GM23248 (cell line): ENCODE measurements at regions not wholly inside any gene's neighbourhood (a gene's known extent, or its start where the extent isn't known, plus 50 kb on each side); places are given as distances from the start of the nearest gene placed in this dataset.
"Not testable (repeated sequence)": the region's sequence is repeated elsewhere in the genome, so short reads cannot be mapped to it uniquely, and the experiment has no call there.

Experiments
- DNase-seq: peaks from one replicate; pipeline ENCODE4 v3.0.0-alpha.2; 2015
- H2AFZ ChIP-seq: fragments of 200-600 bp; sonication (generic); 2 replicates; pipeline ENCODE4 v1.6.1; 2016; ENCODE audit warnings: antibody characterized with exemption
- H3F3A ChIP-seq: fragments of 200-600 bp; sonication (generic); 2 replicates; pipeline ENCODE4 v1.6.1; 2016; ENCODE audit warnings: mild to moderate bottlenecking, antibody characterized with exemption, mixed run types; ENCODE audit not compliant: insufficient read depth
- H3K27ac ChIP-seq: fragments of 200-600 bp; sonication (generic); 2 replicates; pipeline ENCODE4 v1.5.1; 2016; ENCODE audit warnings: mild to moderate bottlenecking
- H3K27me3 ChIP-seq: fragments of 200-600 bp; sonication (generic); replicated peaks from 2 replicates; pipeline ENCODE4 v1.6.1; 2016; ENCODE audit warnings: mild to moderate bottlenecking; ENCODE audit not compliant: insufficient read depth
- H3K36me3 ChIP-seq: fragments of 200-600 bp; sonication (generic); 2 replicates; pipeline ENCODE4 v1.6.1; 2016; ENCODE audit warnings: low read depth, mild to moderate bottlenecking
- H3K4me1 ChIP-seq: fragments of 200-600 bp; sonication (generic); 2 replicates; pipeline ENCODE4 v1.6.1; 2016; ENCODE audit warnings: mild to moderate bottlenecking; ENCODE audit not compliant: insufficient read depth
- H3K4me2 ChIP-seq: fragments of 200-600 bp; sonication (generic); one replicate; pipeline ENCODE4 v1.6.1; 2016; ENCODE audit warnings: mild to moderate bottlenecking; ENCODE audit not compliant: unreplicated experiment
- H3K4me3 ChIP-seq: fragments of 200-600 bp; sonication (generic); 2 replicates; pipeline ENCODE4 v1.5.1; 2016; ENCODE audit warnings: mild to moderate bottlenecking
- H3K79me2 ChIP-seq: fragments of 200-600 bp; sonication (generic); 2 replicates; pipeline ENCODE4 v1.6.1; 2016; ENCODE audit warnings: mild to moderate bottlenecking; ENCODE audit not compliant: insufficient read depth
- H3K9ac ChIP-seq: fragments of 200-600 bp; sonication (generic); 2 replicates; pipeline ENCODE4 v1.6.1; 2016; ENCODE audit warnings: mild to moderate bottlenecking
- H3K9me2 ChIP-seq: fragments of 200-600 bp; sonication (generic); 2 replicates; pipeline ENCODE4 v1.6.1; 2016; ENCODE audit warnings: mixed run types, mild to moderate bottlenecking, moderate library complexity; ENCODE audit not compliant: insufficient read depth
- H3K9me3 ChIP-seq: fragments of 200-600 bp; sonication (generic); one replicate; pipeline ENCODE4 v1.6.1; 2017; ENCODE audit warnings: low read depth
- H4K20me1 ChIP-seq: fragments of 200-600 bp; sonication (generic); 2 replicates; pipeline ENCODE4 v1.6.0; 2016; ENCODE audit not compliant: insufficient read depth
- EZH2 ChIP-seq: fragments of 200-600 bp; sonication (generic); IDR thresholded peaks from 2 replicates; pipeline ENCODE4 v1.6.1; 2018; ENCODE audit warnings: antibody characterized with exemption, mild to moderate bottlenecking; ENCODE audit not compliant: insufficient read depth, poor library complexity, severe bottlenecking
- EZH2phosphoT487 ChIP-seq: fragments of 200-600 bp; sonication (generic); IDR thresholded peaks from 2 replicates; pipeline ENCODE4 v1.6.1; 2018; ENCODE audit warnings: antibody characterized with exemption, moderate library complexity, mild to moderate bottlenecking, low read depth; ENCODE audit not compliant: insufficient read depth
- WGBS, 2 experiments: methylation state at CpG; one replicate each; pipeline ENCODE4 v1.1.6; 2015 to 2017; ENCODE audit warnings: low lambda C conversion rate in 2 of 2, low coverage in 1 of 2; ENCODE audit errors: missing lambda C conversion rate in 2 of 2; 5-methylcytosine and 5-hydroxymethylcytosine counted together
- in situ Hi-C: fragments of 300-500 bp; cut with MboI; formaldehyde crosslinking; loops from 2 replicates; pipeline ENCODE4 v1.15.0; 2020

GRCh38 chr3:101972430-101973162, 123.3 kb downstream of the NFKBIZ start:
- no peaks in the 10 kb centered on the region for H3K9me3 ChIP-seq
- no peaks in the 10 kb centered on the region for H4K20me1 ChIP-seq
- H3K27me3 ChIP-seq: no peaks in the 10 kb centered on the region
- no peak overlapping the region for H3K4me3 ChIP-seq
- no peaks in the 10 kb centered on the region for H3K4me1 ChIP-seq
- no peak for DNase-seq
- no peaks in the 10 kb centered on the region for H3K36me3 ChIP-seq
- no peak for TF ChIP-seq EZH2phosphoT487
- no peak for TF ChIP-seq EZH2
- no peaks in the 10 kb centered on the region for H3F3A ChIP-seq
- H3K9ac ChIP-seq: no peak overlapping the region
- no peaks in the 10 kb centered on the region for H3K9me2 ChIP-seq
- H3K4me2 ChIP-seq: no peak overlapping the region
- WGBS, 2 experiments: 70 to 72% methylated on average over 2 of the region's 2 CpGs
- H3K79me2 ChIP-seq: no peaks in the 10 kb centered on the region
- in situ Hi-C loops: no loop called here
- no peak overlapping the region for H2AFZ ChIP-seq
- H3K27ac ChIP-seq: no peak overlapping the region

- Histone ChIP-seq H2AFZ (no peak overlapping the region), H3K27me3 (no peaks in the 10 kb centered on the region), H3K27ac (no peak overlapping the region), H3K79me2 (no peaks in the 10 kb centered on the region), H3F3A (no peaks in the 10 kb centered on the region), H3K9me3 (no peaks in the 10 kb centered on the region), H3K9ac (no peak overlapping the region), H3K4me1 (no peaks in the 10 kb centered on the region), H3K9me2 (no peaks in the 10 kb centered on the region), H3K36me3 (no peaks in the 10 kb centered on the region), H3K4me3 (no peak overlapping the region), H3K4me2 (no peak overlapping the region), H4K20me1 (no peaks in the 10 kb centered on the region)
- TF ChIP-seq EZH2phosphoT487: no peak
- no peak for TF ChIP-seq EZH2
- WGBS, 2 experiments: 68 to 73% methylated on average over 1 of the region's 1 CpG
- no peak for DNase-seq
- in situ Hi-C loops: no loop called here
Measured at GRCh38 chr3:101973163-101973505, 123.8 kb downstream of the NFKBIZ start.

GRCh38 chr3:101975415-101975814, 126.1 kb downstream of the NFKBIZ start:
- H3K9me3 ChIP-seq, H3F3A ChIP-seq, DNase-seq, H3K9me2 ChIP-seq, H3K79me2 ChIP-seq, H3K36me3 ChIP-seq, H3K4me1 ChIP-seq, H3K27ac ChIP-seq, H3K4me2 ChIP-seq, H3K27me3 ChIP-seq, H3K9ac ChIP-seq, H3K4me3 ChIP-seq, in situ Hi-C loops, H2AFZ ChIP-seq, H4K20me1 ChIP-seq: not testable (repeated sequence)
- WGBS, 2 experiments: 81 to 86% methylated on average over 1 of the region's 1 CpG

DNA sequence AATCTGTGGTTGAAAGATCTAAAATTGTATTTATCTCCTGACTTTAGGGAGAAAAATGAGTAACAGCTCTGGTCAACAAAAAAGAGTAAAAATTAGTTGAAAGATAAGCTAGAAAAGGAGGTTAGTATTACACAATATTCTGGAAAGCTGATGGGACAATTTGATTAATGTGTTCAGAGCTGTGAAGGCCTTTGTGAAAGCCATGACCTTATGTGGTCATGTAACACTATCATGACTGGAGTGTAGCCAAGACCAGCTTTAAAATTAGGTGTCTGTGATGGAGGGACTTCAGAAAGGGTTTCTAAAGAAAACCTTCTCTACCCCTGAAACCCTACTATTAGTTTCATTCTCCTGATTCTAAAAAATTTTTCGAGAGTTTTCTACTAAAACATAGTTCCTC, 127.2 kb downstream of the NFKBIZ start:
- Histone ChIP-seq H3K27ac (no peak overlapping the region), H3K27me3 (no peaks in the 10 kb centered on the region), H4K20me1 (no peaks in the 10 kb centered on the region), H3K9ac (no peak overlapping the region), H3K4me2 (no peak overlapping the region), H3K4me1 (no peaks in the 10 kb centered on the region), H3K79me2 (no peaks in the 10 kb centered on the region), H2AFZ (no peak overlapping the region), H3K9me3 (no peaks in the 10 kb centered on the region), H3F3A (no peaks in the 10 kb centered on the region), H3K9me2 (no peaks in the 10 kb centered on the region), H3K4me3 (no peak overlapping the region), H3K36me3 (no peaks in the 10 kb centered on the region)
- TF ChIP-seq EZH2: no peak
- TF ChIP-seq EZH2phosphoT487: no peak
- in situ Hi-C loops: no loop called here
- WGBS, 2 experiments: 97 to 100% methylated on average over 1 of the region's 1 CpG
- no peak for DNase-seq

GRCh38 chr3:101978348-101978747, 129.0 kb downstream of the NFKBIZ start:
- H3K27ac ChIP-seq: no peak overlapping the region
- no peak for TF ChIP-seq EZH2
- TF ChIP-seq EZH2phosphoT487: no peak
- no peak overlapping the region for H3K9ac ChIP-seq
- H3K4me3 ChIP-seq: no peak overlapping the region
- H3K9me2 ChIP-seq: no peaks in the 10 kb centered on the region
- in situ Hi-C loops: no loop called here
- H3K79me2 ChIP-seq: no peaks in the 10 kb centered on the region
- no peaks in the 10 kb centered on the region for H3K27me3 ChIP-seq
- H3F3A ChIP-seq: no peaks in the 10 kb centered on the region
- no peak overlapping the region for H2AFZ ChIP-seq
- H3K4me2 ChIP-seq: no peak overlapping the region
- no peaks in the 10 kb centered on the region for H4K20me1 ChIP-seq
- H3K9me3 ChIP-seq: no peaks in the 10 kb centered on the region
- DNase-seq: no peak
- no peaks in the 10 kb centered on the region for H3K36me3 ChIP-seq
- no peaks in the 10 kb centered on the region for H3K4me1 ChIP-seq
- 59 to 69% methylated on average over 2 of the region's 2 CpGs for WGBS, 2 experiments
